ENCODE measurements at regions not wholly inside any gene's neighbourhood (a gene's known extent, or its start where the extent isn't known, plus 50 kb on each side); places are given as distances from the start of the nearest gene placed in this dataset.

- Histone ChIP-seq H3K36me3 (ENCODE audit: control insufficient read depth, insufficient read depth, low read length) (no peaks in the 10 kb centered on the region), H3K27me3 (ENCODE audit: control insufficient read depth, insufficient read depth, low read length) (no peaks in the 10 kb centered on the region), H3K4me3 (ENCODE audit: low read depth, low read length) (no peak overlapping the region)
- no peak for DNase-seq (ENCODE audit: low read depth)
- no peak for TF ChIP-seq CTCF (IDR thresholded peaks at IDR 0.05; ENCODE audit: insufficient read depth, low read length, poor library complexity, severe bottlenecking)
These were observed 151.1 kb downstream of the CXCL12 start for GRCh38 chr10:44233561-44234482.

GRCh38 chr10:44217274-44217820 lies 167.6 kb downstream of the CXCL12 start:
- TF ChIP-seq CTCF (IDR thresholded peaks at IDR 0.05; ENCODE audit: insufficient read depth, low read length, poor library complexity, severe bottlenecking), result no peak
- no peak overlapping the region for H3K4me3 ChIP-seq (ENCODE audit: low read depth, low read length)
- H3K36me3 ChIP-seq (ENCODE audit: control insufficient read depth, insufficient read depth, low read length), result no peaks in the 10 kb centered on the region
- H3K27me3 ChIP-seq (ENCODE audit: control insufficient read depth, insufficient read depth, low read length), result no peaks in the 10 kb centered on the region
- no peak for DNase-seq (ENCODE audit: low read depth)

- H3K36me3 ChIP-seq (ENCODE audit: control insufficient read depth, insufficient read depth, low read length), result no peaks in the 10 kb centered on the region
- TF ChIP-seq CTCF (IDR thresholded peaks at IDR 0.05; ENCODE audit: insufficient read depth, low read length, poor library complexity, severe bottlenecking), result no peak
- no peak for DNase-seq (ENCODE audit: low read depth)
- H3K27me3 ChIP-seq (ENCODE audit: control insufficient read depth, insufficient read depth, low read length), result no peaks in the 10 kb centered on the region
- no peak overlapping the region for H3K4me3 ChIP-seq (ENCODE audit: low read depth, low read length)
These were observed 168.8 kb downstream of the CXCL12 start for GRCh38 chr10:44216073-44216472.

- no peak overlapping the region for H3K4me3 ChIP-seq (ENCODE audit: low read depth, low read length)
- no peak for DNase-seq (ENCODE audit: low read depth)
- no peaks in the 10 kb centered on the region for H3K27me3 ChIP-seq (ENCODE audit: control insufficient read depth, insufficient read depth, low read length)
- no peaks in the 10 kb centered on the region for H3K36me3 ChIP-seq (ENCODE audit: control insufficient read depth, insufficient read depth, low read length)
- TF ChIP-seq CTCF (IDR thresholded peaks at IDR 0.05; ENCODE audit: insufficient read depth, low read length, poor library complexity, severe bottlenecking), result no peak
These were observed 175.1 kb downstream of the CXCL12 start for GRCh38 chr10:44209811-44210210.

GRCh38 chr10:44207160-44207559 lies 177.7 kb downstream of the CXCL12 start:
- TF ChIP-seq CTCF (IDR thresholded peaks at IDR 0.05; ENCODE audit: insufficient read depth, low read length, poor library complexity, severe bottlenecking), result no peak
- H3K4me3 ChIP-seq (ENCODE audit: low read depth, low read length), result no peak overlapping the region
- DNase-seq (ENCODE audit: low read depth), result no peak
- H3K36me3 ChIP-seq (ENCODE audit: control insufficient read depth, insufficient read depth, low read length), result no peaks in the 10 kb centered on the region
- H3K27me3 ChIP-seq (ENCODE audit: control insufficient read depth, insufficient read depth, low read length), result no peaks in the 10 kb centered on the region

All from kidney epithelial cell (primary cell).